Gastrocnemius medialis (tissue), 4 donors: ENCODE measurements at regions not wholly inside any gene's neighbourhood (a gene's known extent, or its start where the extent isn't known, plus 50 kb on each side); places are given as distances from the start of the nearest gene placed in this dataset.

Experiments
- ATAC-seq, 2 donors: fragments of 150-250 bp; one replicate each; pipeline ENCODE4 v1.9.1; 2016
- DNase-seq, 2 donors: peaks; one replicate each; pipeline ENCODE4 v3.0.0-alpha.2; 2019
- H3K27ac ChIP-seq, 4 donors: fragments of 200-600 bp; sonication (generic); 1 replicate in 1 of 4; 2 replicates in 3 of 4; pipeline ENCODE4 v1.5.1; 2016 to 2018; ENCODE audit warnings: mild to moderate bottlenecking in 2 of 4, moderate library complexity in 1 of 4
- H3K27me3 ChIP-seq, 3 donors: fragments of 200-600 bp; sonication (generic) in 2 of 3; 1 replicate in 1 of 3; 2 replicates in 2 of 3; pipeline versions ENCODE4 v1.5.1 to v1.6.0; 2016 to 2019; ENCODE audit warnings: mild to moderate bottlenecking in 1 of 3, moderate library complexity in 1 of 3
- H3K36me3 ChIP-seq, 2 donors: fragments of 200-600 bp; sonication (generic) in 1 of 2; one replicate each; pipeline ENCODE4 v1.5.1; 2017 to 2018
- H3K4me1 ChIP-seq, 2 donors: fragments of 200-600 bp; sonication (generic) in 1 of 2; one replicate each; pipeline ENCODE4 v1.5.1; 2016 to 2017; ENCODE audit warnings: mild to moderate bottlenecking in 2 of 2
- H3K4me3 ChIP-seq, 4 donors: fragments of 200-600 bp; sonication (generic) in 3 of 4; 1 replicate in 1 of 4; 2 replicates in 3 of 4; pipeline ENCODE4 v1.5.1; 2016 to 2019; ENCODE audit warnings: mild to moderate bottlenecking in 2 of 4
- H3K9me3 ChIP-seq, 3 donors: fragments of 200-600 bp; sonication (generic) in 2 of 3; 1 replicate in 1 of 3; 2 replicates in 2 of 3; pipeline ENCODE4 v1.5.1; 2016 to 2019
- CTCF ChIP-seq, 5 experiments: fragments of 450-650 bp in 3 of 5; fragments of 200-600 bp in 2 of 5; sonication (generic) in 2 of 5; IDR thresholded peaks in 4 of 5; conservative IDR thresholded peaks in 1 of 5; 1 replicate in 4 of 5; 2 replicates in 1 of 5; pipeline ENCODE4 v1.5.1; 2016 to 2019; ENCODE audit warnings: antibody characterized with exemption in 5 of 5, mild to moderate bottlenecking in 3 of 5, moderate library complexity in 3 of 5
- POLR2A ChIP-seq, 2 donors: fragments of 450-650 bp; IDR thresholded peaks; one replicate each; pipeline ENCODE4 v1.6.1; 2017; ENCODE audit warnings: antibody characterized with exemption in 2 of 2, mild to moderate bottlenecking in 2 of 2, moderate library complexity in 2 of 2
- in situ Hi-C, 4 donors: fragments of 200-750 bp; cut with MboI; loops; one replicate each; pipeline versions ENCODE4 v1.15.0 to v1.8.0; 2017; ENCODE audit warnings: low sequenced_read_pairs in 4 of 4
- intact Hi-C: fragments of 100-400 bp; cut with DNase I; formaldehyde crosslinking; loops from one replicate; pipeline ENCODE4 v1.15.1; 2023; ENCODE audit warnings: low total_unique reads

GRCh38 chr13:55990631-55991030 is 1150.1 kb upstream of the PRR20A start:
- H3K36me3 ChIP-seq, result no peaks in the 10 kb centered on the region
- no peak overlapping the region for H3K27ac ChIP-seq
- DNase-seq, result no peak
- in situ Hi-C loops (no loop called here), intact Hi-C loops (no loop called here)
- H3K4me1 ChIP-seq, result no peaks in the 10 kb centered on the region
- no peak for TF ChIP-seq POLR2A (IDR thresholded peaks at IDR 0.05)
- TF ChIP-seq CTCF (IDR thresholded peaks at IDR 0.05 in 4 of 5, conservative IDR thresholded peaks at IDR 0.05 in 1 of 5), result no peak
- H3K9me3 ChIP-seq, result no peaks in the 10 kb centered on the region
- H3K27me3 ChIP-seq, result no peaks in the 10 kb centered on the region
- no peak for ATAC-seq
- H3K4me3 ChIP-seq, result no peak overlapping the region

GRCh38 chr13:55991666-55992065 is 1149.1 kb upstream of the PRR20A start:
- H3K4me3 ChIP-seq, result no peak overlapping the region
- no peak for TF ChIP-seq CTCF (IDR thresholded peaks at IDR 0.05 in 4 of 5, conservative IDR thresholded peaks at IDR 0.05 in 1 of 5)
- no peak for TF ChIP-seq POLR2A (IDR thresholded peaks at IDR 0.05)
- DNase-seq (no peak), ATAC-seq (no peak)
- H3K4me1 ChIP-seq, result no peaks in the 10 kb centered on the region
- no peaks in the 10 kb centered on the region for H3K36me3 ChIP-seq
- intact Hi-C loops, result no loop called here
- no peak overlapping the region for H3K27ac ChIP-seq
- in situ Hi-C loops, result no loop called here
- no peaks in the 10 kb centered on the region for H3K27me3 ChIP-seq
- H3K9me3 ChIP-seq, result no peaks in the 10 kb centered on the region

GRCh38 chr13:55992145-55992544 is 1148.6 kb upstream of the PRR20A start:
- in situ Hi-C loops (no loop called here), intact Hi-C loops (no loop called here)
- H3K27me3 ChIP-seq, result no peaks in the 10 kb centered on the region
- H3K9me3 ChIP-seq, result no peaks in the 10 kb centered on the region
- TF ChIP-seq POLR2A (IDR thresholded peaks at IDR 0.05) (no peak), CTCF (IDR thresholded peaks at IDR 0.05 in 4 of 5, conservative IDR thresholded peaks at IDR 0.05 in 1 of 5) (no peak)
- no peaks in the 10 kb centered on the region for H3K4me1 ChIP-seq
- ATAC-seq (no peak), DNase-seq (no peak)
- H3K27ac ChIP-seq, result no peak overlapping the region
- no peaks in the 10 kb centered on the region for H3K36me3 ChIP-seq
- no peak overlapping the region for H3K4me3 ChIP-seq

- DNase-seq, result no peak
- TF ChIP-seq CTCF (IDR thresholded peaks at IDR 0.05 in 4 of 5, conservative IDR thresholded peaks at IDR 0.05 in 1 of 5), result no peak
- no peak overlapping the region for H3K27ac ChIP-seq
- no peak overlapping the region for H3K4me3 ChIP-seq
- in situ Hi-C loops (no loop called here), intact Hi-C loops (no loop called here)
- ATAC-seq, result no peak
- H3K36me3 ChIP-seq, result no peaks in the 10 kb centered on the region
- no peaks in the 10 kb centered on the region for H3K27me3 ChIP-seq
- H3K9me3 ChIP-seq, result no peaks in the 10 kb centered on the region
- no peaks in the 10 kb centered on the region for H3K4me1 ChIP-seq
Measured at GRCh38 chr13:55999709-56000108, 1141.0 kb upstream of the PRR20A start.

- Histone ChIP-seq H3K4me1 (no peaks in the 10 kb centered on the region), H3K27me3 (no peaks in the 10 kb centered on the region), H3K4me3 (no peak overlapping the region), H3K27ac (no peak overlapping the region), H3K36me3 (no peaks in the 10 kb centered on the region), H3K9me3 (no peaks in the 10 kb centered on the region)
- intact Hi-C loops, result no loop called here
- no peak for DNase-seq
- in situ Hi-C loops, result no loop called here
- TF ChIP-seq CTCF (IDR thresholded peaks at IDR 0.05 in 4 of 5, conservative IDR thresholded peaks at IDR 0.05 in 1 of 5), result no peak
- no peak for TF ChIP-seq POLR2A (IDR thresholded peaks at IDR 0.05)
- no peak for ATAC-seq
Measured at GRCh38 chr13:56009418-56009817, 1131.3 kb upstream of the PRR20A start.
